Suprapubic skin (tissue), 4 donors: ENCODE measurements at regions not wholly inside any gene's neighbourhood (a gene's known extent, or its start where the extent isn't known, plus 50 kb on each side); places are given as distances from the start of the nearest gene placed in this dataset.

ENCODE experiments used
- DNase-seq, 2 donors: peaks; one replicate each; pipeline ENCODE4 v3.0.0-alpha.2; 2019; ENCODE audit warnings: low spot score in 2 of 2
- H3K27ac ChIP-seq: fragments of 200-600 bp; sonication (generic); one replicate; pipeline ENCODE4 v1.5.1; 2019
- H3K27me3 ChIP-seq: fragments of 200-600 bp; sonication (generic); one replicate; pipeline ENCODE4 v1.5.1; 2019
- H3K36me3 ChIP-seq: fragments of 200-600 bp; sonication (generic); one replicate; pipeline ENCODE4 v1.5.1; 2019
- H3K4me1 ChIP-seq: fragments of 200-600 bp; sonication (generic); one replicate; pipeline ENCODE4 v1.5.1; 2019
- H3K4me3 ChIP-seq: fragments of 200-600 bp; sonication (generic); one replicate; pipeline ENCODE4 v1.5.1; 2019; ENCODE audit warnings: mild to moderate bottlenecking
- H3K9me3 ChIP-seq: fragments of 200-600 bp; sonication (generic); one replicate; pipeline ENCODE4 v1.5.1; 2019
- EP300 ChIP-seq: sonication (generic); formaldehyde crosslinking; IDR thresholded peaks from one replicate; pipeline ENCODE4 v1.6.1; 2017; ENCODE audit warnings: antibody characterized with exemption
- POLR2A ChIP-seq, 2 donors: fragments of 450-650 bp; IDR thresholded peaks; one replicate each; pipeline ENCODE4 v1.6.1; 2017; ENCODE audit warnings: antibody characterized with exemption in 2 of 2, mild to moderate bottlenecking in 2 of 2, moderate library complexity in 2 of 2
- POLR2AphosphoS5 ChIP-seq, 3 donors: sonication (generic); formaldehyde crosslinking; IDR thresholded peaks; one replicate each; pipeline ENCODE4 v1.6.1; 2017; ENCODE audit warnings: antibody characterized with exemption in 3 of 3
- WGBS: methylation state at CpG from one replicate; pipeline ENCODE4 v1.1.5; 2018; 5-methylcytosine and 5-hydroxymethylcytosine counted together
- TF ChIP-seq, protein P1 (sequence below), 2 donors: fragments of 200-600 bp in 1 of 2; fragments of 450-650 bp in 1 of 2; sonication (generic) in 1 of 2; IDR thresholded peaks; one replicate each; pipeline ENCODE4 v1.5.1; 2016 to 2019; ENCODE audit warnings: antibody characterized with exemption in 2 of 2, mild to moderate bottlenecking in 1 of 2, moderate library complexity in 1 of 2

DNA sequence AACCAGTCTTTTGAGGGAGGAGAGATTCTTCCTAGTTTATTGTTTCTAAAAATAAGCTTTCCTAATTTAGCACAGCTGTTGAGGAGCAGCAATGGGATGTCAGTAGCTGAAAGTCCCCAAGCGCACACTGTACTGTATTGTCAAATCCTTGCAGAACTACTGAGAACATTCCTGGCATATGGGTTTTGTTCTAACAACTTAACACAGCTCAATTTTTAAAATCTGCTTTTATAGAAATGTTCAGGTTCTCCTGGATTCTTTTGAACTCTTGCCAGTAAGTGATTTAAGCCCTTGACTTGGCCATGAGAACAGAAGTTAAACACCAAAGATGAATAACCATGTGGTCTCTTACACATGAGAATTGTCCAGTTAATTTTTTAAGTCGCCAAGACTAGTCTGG, 218.6 kb downstream of the FAT3 start:
- no peak for TF ChIP-seq POLR2A (IDR thresholded peaks at IDR 0.05)
- TF ChIP-seq POLR2AphosphoS5 (IDR thresholded peaks at IDR 0.05) = no peak
- TF ChIP-seq EP300 = no peak
- TF ChIP-seq, protein P1, sequence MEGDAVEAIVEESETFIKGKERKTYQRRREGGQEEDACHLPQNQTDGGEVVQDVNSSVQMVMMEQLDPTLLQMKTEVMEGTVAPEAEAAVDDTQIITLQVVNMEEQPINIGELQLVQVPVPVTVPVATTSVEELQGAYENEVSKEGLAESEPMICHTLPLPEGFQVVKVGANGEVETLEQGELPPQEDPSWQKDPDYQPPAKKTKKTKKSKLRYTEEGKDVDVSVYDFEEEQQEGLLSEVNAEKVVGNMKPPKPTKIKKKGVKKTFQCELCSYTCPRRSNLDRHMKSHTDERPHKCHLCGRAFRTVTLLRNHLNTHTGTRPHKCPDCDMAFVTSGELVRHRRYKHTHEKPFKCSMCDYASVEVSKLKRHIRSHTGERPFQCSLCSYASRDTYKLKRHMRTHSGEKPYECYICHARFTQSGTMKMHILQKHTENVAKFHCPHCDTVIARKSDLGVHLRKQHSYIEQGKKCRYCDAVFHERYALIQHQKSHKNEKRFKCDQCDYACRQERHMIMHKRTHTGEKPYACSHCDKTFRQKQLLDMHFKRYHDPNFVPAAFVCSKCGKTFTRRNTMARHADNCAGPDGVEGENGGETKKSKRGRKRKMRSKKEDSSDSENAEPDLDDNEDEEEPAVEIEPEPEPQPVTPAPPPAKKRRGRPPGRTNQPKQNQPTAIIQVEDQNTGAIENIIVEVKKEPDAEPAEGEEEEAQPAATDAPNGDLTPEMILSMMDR (IDR thresholded peaks at IDR 0.05) = no peak
- Histone ChIP-seq H3K36me3 (no peaks in the 10 kb centered on the region), H3K27ac (no peak overlapping the region), H3K4me3 (no peak overlapping the region), H3K4me1 (no peaks in the 10 kb centered on the region), H3K27me3 (no peaks in the 10 kb centered on the region), H3K9me3 (no peaks in the 10 kb centered on the region)
- WGBS = 39% methylated on average over 2 of the region's 2 CpGs
- DNase-seq = no peak

DNA sequence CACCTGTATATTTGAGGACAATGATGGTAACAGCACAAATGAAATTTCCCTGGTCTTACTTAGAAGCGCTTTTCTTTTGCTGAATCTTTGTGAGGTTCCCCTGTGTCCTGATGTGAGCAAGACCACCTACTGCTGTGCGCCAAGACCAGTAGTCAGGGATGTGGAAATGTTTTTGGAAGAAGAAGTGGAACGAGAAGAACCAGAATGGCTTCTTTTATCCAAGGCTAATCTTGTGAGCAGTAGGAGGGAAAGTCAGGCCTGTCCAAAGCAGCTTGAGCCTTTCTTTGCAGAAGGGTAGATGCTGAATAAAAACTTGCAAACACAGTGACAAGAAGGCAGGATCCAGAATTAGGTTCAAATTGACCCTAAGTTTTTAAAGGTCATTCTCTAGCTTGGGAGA, 223.0 kb downstream of the FAT3 start:
- Histone ChIP-seq H3K4me1 (no peaks in the 10 kb centered on the region), H3K27ac (no peak overlapping the region), H3K36me3 (no peaks in the 10 kb centered on the region), H3K4me3 (no peak overlapping the region), H3K27me3 (no peaks in the 10 kb centered on the region), H3K9me3 (no peaks in the 10 kb centered on the region)
- DNase-seq = no peak
- TF ChIP-seq, protein P1 (IDR thresholded peaks at IDR 0.05) = no peak
- TF ChIP-seq POLR2A (IDR thresholded peaks at IDR 0.05) = no peak
- no peak for TF ChIP-seq POLR2AphosphoS5 (IDR thresholded peaks at IDR 0.05)
- no peak for TF ChIP-seq EP300
- WGBS = 82% methylated on average over 3 of the region's 3 CpGs

DNA sequence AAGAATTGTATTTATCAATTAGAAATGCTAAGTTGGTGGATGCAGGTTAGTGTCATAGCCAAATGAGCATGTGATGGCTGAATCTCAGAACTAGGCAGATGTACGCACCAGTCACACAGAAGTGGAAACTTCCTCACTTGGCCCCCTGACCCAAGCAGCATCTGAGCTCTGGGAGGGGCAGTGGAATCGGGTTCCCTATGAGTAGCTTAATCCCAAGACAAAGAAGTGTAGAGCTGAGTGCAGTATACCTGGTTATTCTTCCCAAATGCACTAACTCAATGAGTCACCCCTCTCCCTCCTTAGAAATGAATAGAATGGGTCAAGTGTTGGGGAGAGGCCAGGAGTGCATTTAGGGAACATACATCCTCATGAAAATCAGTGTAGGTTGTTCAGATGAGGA, 224.6 kb downstream of the FAT3 start:
- Histone ChIP-seq H3K27ac (no peak overlapping the region), H3K4me1 (no peaks in the 10 kb centered on the region), H3K4me3 (no peak overlapping the region), H3K36me3 (no peaks in the 10 kb centered on the region), H3K27me3 (no peaks in the 10 kb centered on the region), H3K9me3 (no peaks in the 10 kb centered on the region)
- TF ChIP-seq POLR2AphosphoS5 (IDR thresholded peaks at IDR 0.05) (no peak), EP300 (no peak), POLR2A (IDR thresholded peaks at IDR 0.05) (no peak)
- TF ChIP-seq, protein P1 (IDR thresholded peaks at IDR 0.05) = no peak
- DNase-seq = no peak
- 87% methylated on average over 2 of the region's 2 CpGs for WGBS

DNA sequence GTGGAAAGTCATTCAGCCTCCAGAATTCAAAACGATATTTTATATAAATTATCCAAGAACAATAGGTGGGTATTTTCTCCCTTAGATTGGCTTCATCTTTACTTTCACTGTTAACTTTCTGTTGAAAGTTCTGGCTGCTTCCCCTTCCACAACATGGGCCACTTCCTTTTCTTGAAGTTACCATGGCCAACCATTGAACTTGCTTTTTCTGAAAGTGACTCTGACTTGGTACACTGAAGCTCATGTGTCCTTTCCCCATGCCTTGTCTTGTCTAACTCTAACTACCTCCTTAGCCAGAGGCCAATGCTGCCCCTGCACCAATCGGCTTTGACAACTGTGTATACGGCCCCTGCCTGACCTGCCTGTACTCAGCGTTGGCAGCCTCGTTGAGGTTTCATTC, 225.2 kb downstream of the FAT3 start:
- Histone ChIP-seq H3K27ac (no peak overlapping the region), H3K9me3 (no peaks in the 10 kb centered on the region), H3K4me3 (no peak overlapping the region), H3K4me1 (no peaks in the 10 kb centered on the region), H3K27me3 (no peaks in the 10 kb centered on the region), H3K36me3 (no peaks in the 10 kb centered on the region)
- WGBS = 75% methylated on average over 5 of the region's 5 CpGs
- DNase-seq = no peak
- TF ChIP-seq, protein P1 (IDR thresholded peaks at IDR 0.05) = no peak
- TF ChIP-seq POLR2AphosphoS5 (IDR thresholded peaks at IDR 0.05) = no peak
- TF ChIP-seq POLR2A (IDR thresholded peaks at IDR 0.05) = no peak
- no peak for TF ChIP-seq EP300

DNA sequence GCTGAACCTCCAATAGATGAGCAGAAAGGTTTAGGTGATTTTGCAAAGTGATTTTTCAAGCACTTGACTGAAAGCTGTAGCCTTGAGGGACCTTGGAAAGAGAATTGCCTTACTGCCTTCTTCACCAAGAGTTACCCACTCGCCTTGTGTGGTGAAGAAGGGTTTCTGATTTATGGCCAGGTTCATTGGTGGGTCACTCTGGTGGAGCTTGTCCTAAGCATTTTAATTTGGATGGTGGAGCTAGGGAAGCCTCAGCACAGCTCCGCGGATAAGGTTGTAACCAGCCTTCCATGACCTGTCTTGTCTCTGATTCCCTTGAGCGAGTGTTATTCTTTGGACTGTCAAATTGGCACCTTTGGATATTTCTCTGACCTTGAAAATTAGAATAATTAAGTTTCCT, 226.4 kb downstream of the FAT3 start:
- H3K4me1 ChIP-seq = no peaks in the 10 kb centered on the region

More for the DNA sequence above, 226.4 kb downstream of the FAT3 start:
- 88% methylated on average over 4 of the region's 4 CpGs for WGBS
- no peak for DNase-seq
- Histone ChIP-seq H3K36me3 (no peaks in the 10 kb centered on the region), H3K27me3 (no peaks in the 10 kb centered on the region), H3K27ac (no peak overlapping the region), H3K9me3 (no peaks in the 10 kb centered on the region), H3K4me3 (no peak overlapping the region)
- TF ChIP-seq, protein P1 (IDR thresholded peaks at IDR 0.05) = no peak
- no peak for TF ChIP-seq EP300
- no peak for TF ChIP-seq POLR2A (IDR thresholded peaks at IDR 0.05)
- no peak for TF ChIP-seq POLR2AphosphoS5 (IDR thresholded peaks at IDR 0.05)
